H1 (cell line): ENCODE measurements at regions not wholly inside any gene's neighbourhood (a gene's known extent, or its start where the extent isn't known, plus 50 kb on each side); places are given as distances from the start of the nearest gene placed in this dataset.

ENCODE experiments used
- CTCF ChIA-PET: fragments of 300-600 bp; sonication (Branson Sonifier 250); formaldehyde crosslinking; loops from one replicate; lab custom pipeline; 2021; ENCODE audit not compliant: partially characterized antibody; lab: Charles Lee
- POLR2A ChIA-PET: fragments of 300-600 bp; sonication (Branson Sonifier 250); formaldehyde crosslinking; loops from one replicate; lab custom pipeline; 2021; ENCODE audit warnings: inconsistent platforms; ENCODE audit not compliant: partially characterized antibody; lab: Charles Lee
- DNase-seq, 2 experiments: peaks; one replicate each; pipeline versions ENCODE4 v3.0.0 to v3.0.0-alpha.2; 2010 to 2022; ENCODE audit warnings: low spot score in 2 of 2, low read depth in 1 of 2, mixed read lengths in 1 of 2
- FAIRE-seq: peaks from 2 replicates; lab custom pipeline; 2011; peaks lifted over from hg19 to GRCh38; lab: Jason Lieb, UNC
- H2AFZ ChIP-seq: 2 replicates; pipeline ENCODE4 v1.8.1; 2012; ENCODE audit warnings: low read length, inconsistent platforms
- H2AK5ac ChIP-seq: 2 replicates; pipeline ENCODE4 v1.6.1; 2013; ENCODE audit warnings: low read depth, low read length
- H2BK120ac ChIP-seq: replicated peaks from 2 replicates; pipeline ENCODE3; 2013; ENCODE audit warnings: low read depth, low read length, inconsistent platforms
- H2BK12ac ChIP-seq: 2 replicates; pipeline ENCODE4 v1.6.1; 2013; ENCODE audit warnings: low read depth, low read length
- H2BK15ac ChIP-seq: 2 replicates; pipeline ENCODE4 v1.6.1; 2013; ENCODE audit warnings: low read length
- H2BK20ac ChIP-seq: 2 replicates; pipeline ENCODE4 v1.6.1; 2013; ENCODE audit warnings: low read length
- H2BK5ac ChIP-seq: 2 replicates; pipeline ENCODE4 v1.6.1; 2013; ENCODE audit warnings: low read depth, low read length
- H3K14ac ChIP-seq: 2 replicates; pipeline ENCODE4 v1.6.1; 2013; ENCODE audit warnings: inconsistent platforms; ENCODE audit not compliant: insufficient read length
- H3K18ac ChIP-seq: 2 replicates; pipeline ENCODE4 v1.6.1; 2013; ENCODE audit warnings: low read length; ENCODE audit errors: extremely low read depth
- H3K23ac ChIP-seq: 2 replicates; pipeline ENCODE4 v1.6.1; 2013; ENCODE audit warnings: inconsistent platforms; ENCODE audit not compliant: insufficient read length
- H3K23me2 ChIP-seq: 2 replicates; pipeline ENCODE4 v1.6.1; 2013; ENCODE audit warnings: low read depth, low read length
- H3K27ac ChIP-seq: 2 replicates; pipeline ENCODE4 v1.6.1; 2011; ENCODE audit warnings: low read depth, low read length, inconsistent platforms
- H3K27me3 ChIP-seq, 4 experiments: replicated peaks in 1 of 4; 1 replicate in 1 of 4; 2 replicates in 3 of 4; pipeline versions ENCODE4 v1.6.1 to v1.8.1; 2011 to 2013; ENCODE audit warnings: low read length in 3 of 4, mild to moderate bottlenecking in 3 of 4, inconsistent platforms in 2 of 4, mixed read lengths in 2 of 4, moderate library complexity in 1 of 4; ENCODE audit not compliant: control insufficient read depth in 3 of 4, insufficient read depth in 3 of 4; ENCODE audit errors: extremely low read depth in 1 of 4
- H3K36me3 ChIP-seq, 4 experiments: 2 replicates each; pipeline versions ENCODE4 v1.6.1 to v1.8.1; 2011 to 2013; ENCODE audit warnings: mild to moderate bottlenecking in 4 of 4, low read length in 3 of 4, moderate library complexity in 2 of 4, control low read depth in 1 of 4, inconsistent platforms in 1 of 4; ENCODE audit not compliant: insufficient read depth in 4 of 4, control insufficient read depth in 2 of 4
- H3K4ac ChIP-seq: replicated peaks from 2 replicates; pipeline ENCODE3; 2013; ENCODE audit warnings: low read length, low read depth, mixed read lengths, inconsistent platforms; ENCODE audit not compliant: insufficient read length
- H3K4me1 ChIP-seq, 4 experiments: replicated peaks in 1 of 4; 1 replicate in 1 of 4; 2 replicates in 3 of 4; pipeline versions ENCODE4 v1.6.1 to v1.8.1; 2011 to 2013; ENCODE audit warnings: low read length in 3 of 4, inconsistent platforms in 2 of 4, mixed read lengths in 1 of 4; ENCODE audit not compliant: insufficient read depth in 4 of 4, control insufficient read depth in 3 of 4
- H3K4me2 ChIP-seq, 2 experiments: 2 replicates each; pipeline versions ENCODE4 v1.6.1 to v1.8.1; 2011 to 2013; ENCODE audit warnings: low read depth in 2 of 2, low read length in 2 of 2, control low read depth in 1 of 2, inconsistent platforms in 1 of 2, mild to moderate bottlenecking in 1 of 2; ENCODE audit not compliant: insufficient read depth in 1 of 2
- H3K4me3 ChIP-seq, 4 experiments: fragments of 200-600, 300-600 bp in 1 of 4; sonication (generic), shearing (Covaris generic), sonication (Bioruptor Twin) in 1 of 4; 2 replicates each; pipeline versions ENCODE4 v1.5.1 to v1.8.1; 2011 to 2016; ENCODE audit warnings: low read length in 4 of 4, low read depth in 3 of 4, control low read depth in 2 of 4, inconsistent platforms in 2 of 4, mild to moderate bottlenecking in 2 of 4, mixed read lengths in 1 of 4, moderate library complexity in 1 of 4; ENCODE audit not compliant: insufficient read depth in 2 of 4; ENCODE audit errors: extremely low read depth in 1 of 4
- H3K56ac ChIP-seq: replicated peaks from 2 replicates; pipeline ENCODE3; 2013; ENCODE audit warnings: low read depth, mild to moderate bottlenecking, mixed read lengths, low read length, inconsistent platforms; ENCODE audit not compliant: insufficient read length
- H3K79me1 ChIP-seq: 2 replicates; pipeline ENCODE4 v1.6.1; 2013; ENCODE audit warnings: low read depth, low read length, control low read depth
- H3K79me2 ChIP-seq, 2 experiments: 2 replicates each; pipeline versions ENCODE4 v1.6.1 to v1.8.1; 2012 to 2013; ENCODE audit warnings: low read length in 2 of 2, mild to moderate bottlenecking in 2 of 2, inconsistent platforms in 1 of 2; ENCODE audit not compliant: insufficient read depth in 2 of 2, control insufficient read depth in 1 of 2
- H3K9ac ChIP-seq, 4 experiments: replicated peaks in 1 of 4; 1 replicate in 1 of 4; 2 replicates in 3 of 4; pipeline versions ENCODE4 v1.6.1 to v1.8.1; 2011 to 2013; ENCODE audit warnings: low read depth in 3 of 4, low read length in 3 of 4, control low read depth in 2 of 4, mild to moderate bottlenecking in 2 of 4, moderate library complexity in 2 of 4, inconsistent platforms in 1 of 4; ENCODE audit errors: extremely low read depth in 1 of 4
- H3K9me3 ChIP-seq, 2 experiments: 2 replicates each; pipeline versions ENCODE4 v1.6.1 to v1.8.1; 2012 to 2013; ENCODE audit warnings: mild to moderate bottlenecking in 2 of 2, moderate library complexity in 2 of 2, control low read depth in 1 of 2, inconsistent platforms in 1 of 2, low read depth in 1 of 2, low read length in 1 of 2, mixed read lengths in 1 of 2; ENCODE audit not compliant: insufficient read depth in 2 of 2
- H4K20me1 ChIP-seq, 2 experiments: replicated peaks in 1 of 2; 2 replicates each; pipeline versions ENCODE3 to v1.8.1; 2011 to 2013; ENCODE audit warnings: inconsistent platforms in 2 of 2, low read length in 2 of 2, mild to moderate bottlenecking in 1 of 2; ENCODE audit not compliant: insufficient read depth in 2 of 2, control insufficient read depth in 1 of 2
- H4K5ac ChIP-seq: 2 replicates; pipeline ENCODE4 v1.6.1; 2013; ENCODE audit warnings: low read length, low read depth, mixed read lengths, inconsistent platforms; ENCODE audit not compliant: insufficient read length
- H4K8ac ChIP-seq: 2 replicates; pipeline ENCODE4 v1.8.0; 2013; ENCODE audit warnings: mild to moderate bottlenecking, moderate library complexity, low read length, inconsistent platforms; ENCODE audit not compliant: insufficient read depth; ENCODE audit errors: extremely low read depth
- H4K91ac ChIP-seq: replicated peaks from 2 replicates; pipeline ENCODE3; 2013; ENCODE audit warnings: low read length, mixed read lengths, inconsistent platforms; ENCODE audit not compliant: insufficient read length
- ASH2L ChIP-seq: fragments of 200-600, 300-600 bp; sonication (generic); IDR thresholded peaks from one replicate; pipeline ENCODE4 v1.7.1; 2017; ENCODE audit warnings: low read length
- BRCA1 ChIP-seq: IDR thresholded peaks from 2 replicates; pipeline ENCODE4 v1.6.1; 2012; ENCODE audit warnings: low read depth, low read length, improper control_type of control experiment
- E2F6 ChIP-seq: IDR thresholded peaks from 2 replicates; pipeline ENCODE4 v1.6.1; 2012; ENCODE audit warnings: inconsistent platforms
- EZH2 ChIP-seq: fragments of 200-600 bp; sonication (generic); IDR thresholded peaks from 2 replicates; pipeline ENCODE4 v1.7.1; 2012; ENCODE audit warnings: low read depth, mild to moderate bottlenecking, moderate library complexity, low read length, inconsistent platforms; ENCODE audit not compliant: severe bottlenecking
- GABPA ChIP-seq: IDR thresholded peaks from 2 replicates; pipeline ENCODE4 v1.6.1; 2011; ENCODE audit warnings: mild to moderate bottlenecking, low read length, moderate library complexity, borderline replicate concordance; ENCODE audit not compliant: insufficient read depth
- HDAC6 ChIP-seq: IDR thresholded peaks from one replicate; pipeline ENCODE4 v1.7.1; 2012; ENCODE audit warnings: low read depth, mild to moderate bottlenecking, inconsistent platforms, low read length, moderate library complexity
- JUND ChIP-seq: IDR thresholded peaks from 2 replicates; pipeline ENCODE4 v1.6.1; 2011; ENCODE audit warnings: mild to moderate bottlenecking, improper control_type of control experiment, low read length
- KDM5A ChIP-seq: fragments of 200-600 bp; IDR thresholded peaks from 2 replicates; pipeline ENCODE4 v1.7.1; 2012; ENCODE audit warnings: mild to moderate bottlenecking, low read length, inconsistent platforms, mixed read lengths
- RBBP5 ChIP-seq: IDR thresholded peaks from 2 replicates; pipeline ENCODE4 v1.7.1; 2012; ENCODE audit warnings: low read depth, mild to moderate bottlenecking, inconsistent platforms, low read length, moderate library complexity, borderline replicate concordance
- SIN3A ChIP-seq, 2 experiments: IDR thresholded peaks in 1 of 2; conservative IDR thresholded peaks in 1 of 2; 2 replicates each; pipeline ENCODE4 v1.6.1; 2011 to 2012; ENCODE audit warnings: low read length in 2 of 2, improper control_type of control experiment in 1 of 2, low read depth in 1 of 2, mild to moderate bottlenecking in 1 of 2
- SRF ChIP-seq: IDR thresholded peaks from 2 replicates; pipeline ENCODE4 v1.6.1; 2011; ENCODE audit warnings: mild to moderate bottlenecking, low read depth, low read length, moderate library complexity
- TAF1 ChIP-seq: IDR thresholded peaks from 2 replicates; pipeline ENCODE4 v1.6.1; 2011; ENCODE audit warnings: mild to moderate bottlenecking, low read depth, low read length
- TEAD4 ChIP-seq: IDR thresholded peaks from 2 replicates; pipeline ENCODE4 v1.6.1; 2012; ENCODE audit warnings: low read depth, low read length, inconsistent platforms, mixed read lengths
- YY1 ChIP-seq: IDR thresholded peaks from 2 replicates; pipeline ENCODE4 v1.6.1; 2011; ENCODE audit warnings: low read depth, mild to moderate bottlenecking, low read length
- WGBS, 2 experiments: shearing (Covaris generic) in 1 of 2; methylation state at CpG; one replicate each; pipeline versions ENCODE4 v1.1.6 to v1.1.7; 2013 to 2015; ENCODE audit warnings: low lambda C conversion rate in 2 of 2, mixed read lengths in 2 of 2, inconsistent platforms in 1 of 2, low coverage in 1 of 2, missing lambda C conversion rate in 1 of 2; ENCODE audit not compliant: insufficient replicate concordance in 2 of 2, insufficient coverage in 1 of 2, insufficient read length in 1 of 2; ENCODE audit errors: extremely low coverage in 1 of 2, missing lambda C conversion rate in 1 of 2; 5-methylcytosine and 5-hydroxymethylcytosine counted together

DNA sequence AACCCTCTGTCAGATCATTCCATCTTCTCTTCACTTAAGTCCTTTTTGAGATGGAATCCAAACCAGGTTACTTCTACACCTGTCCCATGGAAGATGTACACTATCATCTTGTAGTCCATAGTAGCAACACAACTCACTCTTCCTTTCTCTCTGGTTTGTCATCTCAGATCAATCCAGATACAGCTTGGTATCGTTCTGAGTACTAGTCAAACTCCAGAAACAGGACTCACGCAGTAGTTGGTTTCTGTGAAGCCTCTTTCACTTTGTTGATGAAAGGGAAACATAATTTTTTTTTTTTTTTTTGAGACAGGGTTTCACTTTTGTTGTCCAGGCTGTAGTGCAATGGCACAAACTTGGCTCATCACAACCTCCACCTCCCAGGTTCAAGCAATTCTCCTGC, 484.0 kb downstream of the PRDM9 start:
- no peak overlapping the region for H3K27ac ChIP-seq
- H3K36me3 ChIP-seq = no peaks in the 10 kb centered on the region
- no peak overlapping the region for H4K8ac ChIP-seq
- no peaks in the 10 kb centered on the region for H3K9me3 ChIP-seq
- H2BK15ac ChIP-seq = no peak overlapping the region
- no peaks in the 10 kb centered on the region for H3K23me2 ChIP-seq
- H3K27me3 ChIP-seq = no peaks in the 10 kb centered on the region
- H3K4me2 ChIP-seq = no peak overlapping the region
- peak overlapping the region; percentile 22 for H2AFZ ChIP-seq
- H3K4me1 ChIP-seq = no peaks in the 10 kb centered on the region
- no peak overlapping the region for H3K14ac ChIP-seq
- no peak overlapping the region for H2BK20ac ChIP-seq
- FAIRE-seq (no peak), DNase-seq (no peak)
- H2BK12ac ChIP-seq = no peak overlapping the region
- H3K4me3 ChIP-seq = no peak overlapping the region
- ChIA-PET POLR2A (no interaction called here), CTCF (interaction anchor here (0.6 kb wide), 1 partner anchor 178 kb away, joined by 8 read pairs; no protein-coding TSS in a partner anchor)
- H4K20me1 ChIP-seq = no peaks in the 10 kb centered on the region
- H3K23ac ChIP-seq = no peak overlapping the region
- WGBS, 2 experiments = 95% methylated on average over 2 of the region's 2 CpGs; no CpG with 5 or more reads in 1 of the 2 experiments
- no peaks in the 10 kb centered on the region for H3K79me1 ChIP-seq
- H2BK5ac ChIP-seq = no peak overlapping the region
- no peak overlapping the region for H4K91ac ChIP-seq
- no peak overlapping the region for H2AK5ac ChIP-seq
- no peak overlapping the region for H3K18ac ChIP-seq
- H3K4ac ChIP-seq = no peak overlapping the region
- no peak overlapping the region for H4K5ac ChIP-seq
- H3K79me2 ChIP-seq = no peaks in the 10 kb centered on the region
- H3K9ac ChIP-seq = no peak overlapping the region
- no peak overlapping the region for H3K56ac ChIP-seq
- H2BK120ac ChIP-seq = no peak overlapping the region
- TF ChIP-seq SIN3A (conservative IDR thresholded peaks at IDR 0.05 in 1 of 2, IDR thresholded peaks at IDR 0.05 in 1 of 2; ENCODE audit: low read depth in 1 of 2, low read length in 2 of 2) (no peak), RBBP5 (no peak), TAF1 (no peak), HDAC6 (no peak), EZH2 (no peak), SRF (no peak), GABPA (no peak), ASH2L (no peak), TEAD4 (no peak), E2F6 (no peak), JUND (no peak), YY1 (no peak), BRCA1 (no peak), KDM5A (no peak)
